GM19452 (cell line): ENCODE measurements at regions not wholly inside any gene's neighbourhood (a gene's known extent, or its start where the extent isn't known, plus 50 kb on each side); places are given as distances from the start of the nearest gene placed in this dataset.
"Not testable (repeated sequence)": the region's sequence is repeated elsewhere in the genome, so short reads cannot be mapped to it uniquely, and the experiment has no call there.

ENCODE experiments used
- ATAC-seq: cut with Tn5 transposase; IDR thresholded peaks from one replicate; pipeline ENCODE4 v1.9.1; 2021; ENCODE audit not compliant: unreplicated experiment

GRCh38 chr21:24419641-24420040, 1187.6 kb downstream of the MRPL39 start:
- not testable (repeated sequence) for ATAC-seq

GRCh38 chr21:24418671-24419070, 1188.6 kb downstream of the MRPL39 start:
- no peak for ATAC-seq

- ATAC-seq: no peak
Observed at GRCh38 chr21:24411429-24411828, 1195.9 kb downstream of the MRPL39 start.

GRCh38 chr21:24403221-24403620, 1204.1 kb downstream of the MRPL39 start:
- ATAC-seq: no peak

GRCh38 chr21:24395320-24395923, 1211.9 kb downstream of the MRPL39 start:
- ATAC-seq: no peak

- ATAC-seq: peak; percentile 80
Observed at GRCh38 chr21:24375201-24375600, 1232.1 kb downstream of the MRPL39 start.

GRCh38 chr21:24372506-24372905, 1234.8 kb downstream of the MRPL39 start:
- no peak for ATAC-seq

- ATAC-seq: no peak
Observed at GRCh38 chr21:24369746-24370145, 1237.5 kb downstream of the MRPL39 start.

- ATAC-seq: no peak
Observed at GRCh38 chr21:24369278-24369677, 1238.0 kb downstream of the MRPL39 start.

- no peak for ATAC-seq
Observed at GRCh38 chr21:24367936-24368335, 1239.3 kb downstream of the MRPL39 start.

GRCh38 chr21:24353492-24353891, 1253.8 kb downstream of the MRPL39 start:
- ATAC-seq: no peak

- no peak for ATAC-seq
Observed at GRCh38 chr21:24339406-24339805, 1267.9 kb downstream of the MRPL39 start.

GRCh38 chr21:24336491-24336890, 1270.8 kb downstream of the MRPL39 start:
- ATAC-seq: no peak

- ATAC-seq: no peak
Observed at GRCh38 chr21:24323536-24323935, 1283.7 kb downstream of the MRPL39 start.

GRCh38 chr21:24316277-24316922, 1290.9 kb downstream of the MRPL39 start:
- no peak for ATAC-seq

GRCh38 chr21:24310788-24311187, 1296.5 kb downstream of the MRPL39 start:
- no peak for ATAC-seq

- ATAC-seq: no peak
Observed at GRCh38 chr21:24308183-24308582, 1299.1 kb downstream of the MRPL39 start.

- no peak for ATAC-seq
Observed at GRCh38 chr21:24302400-24302799, 1304.9 kb downstream of the MRPL39 start.

- ATAC-seq: no peak
Observed at GRCh38 chr21:24298040-24298439, 1309.2 kb downstream of the MRPL39 start.

- no peak for ATAC-seq
Observed at GRCh38 chr21:24294171-24294570, 1313.1 kb downstream of the MRPL39 start.

- no peak for ATAC-seq
Observed at GRCh38 chr21:24290151-24290833, 1317.0 kb downstream of the MRPL39 start.

- no peak for ATAC-seq
Observed at GRCh38 chr21:24289539-24289938, 1317.7 kb downstream of the MRPL39 start.
